ENCODE measurements at regions not wholly inside any gene's neighbourhood (a gene's known extent, or its start where the extent isn't known, plus 50 kb on each side); places are given as distances from the start of the nearest gene placed in this dataset.

GRCh38 chr1:184900507-184900906 is 73.8 kb downstream of the NIBAN1 start:
- TF ChIP-seq ISL1 (CRISPR knock-in tag; IDR thresholded peaks at IDR 0.05) (no peak), RARB (CRISPR knock-in tag; IDR thresholded peaks at IDR 0.05) (no peak), ZNF70 (CRISPR knock-in tag; IDR thresholded peaks at IDR 0.05) (no peak), OSR1 (CRISPR knock-in tag; IDR thresholded peaks at IDR 0.05) (no peak), ZNF8 (CRISPR knock-in tag; IDR thresholded peaks at IDR 0.05) (no peak), ZFP30 (CRISPR knock-in tag; IDR thresholded peaks at IDR 0.05) (no peak)

Data from SK-N-SH treated with all-trans-retinoic acid at 6 μM for 48 hours (cell line).